HFF-Myc (cell line): ENCODE measurements at regions not wholly inside any gene's neighbourhood (a gene's known extent, or its start where the extent isn't known, plus 50 kb on each side); places are given as distances from the start of the nearest gene placed in this dataset.
A peak's percentile ranks its signal among the peaks of the same experiment; 100 is the strongest.

Experiments used
- DNase-seq: peaks from one replicate; pipeline ENCODE4 v3.0.0-alpha.2; 2011; ENCODE audit warnings: low read depth; ENCODE audit errors: extremely low read depth
- H3K4me3 ChIP-seq: replicated peaks from 2 replicates; pipeline ENCODE4 v1.5.1; 2011; ENCODE audit warnings: low read depth, mild to moderate bottlenecking, control low read depth, low read length
- CTCF ChIP-seq: IDR thresholded peaks from 2 replicates; pipeline ENCODE4 v1.5.1; 2012; ENCODE audit warnings: mild to moderate bottlenecking, low read depth, low read length, control low read depth; ENCODE audit errors: missing control alignments

- DNase-seq, result no peak
- TF ChIP-seq CTCF, result no peak
- H3K4me3 ChIP-seq, result peak overlapping the region; percentile 93
Observed at GRCh38 chr17:77319211-77320043, 178.7 kb downstream of the SEC14L1 start.

GRCh38 chr17:77320044-77320440, 179.3 kb downstream of the SEC14L1 start:
- H3K4me3 ChIP-seq, result peak overlapping the region; percentile 93
- no peak for TF ChIP-seq CTCF
- DNase-seq, result no peak

GRCh38 chr17:77320485-77321256, 179.9 kb downstream of the SEC14L1 start:
- H3K4me3 ChIP-seq, result peak overlapping the region; percentile 93
- no peak for DNase-seq
- no peak for TF ChIP-seq CTCF

- TF ChIP-seq CTCF, result peak; percentile 5
- no peak for DNase-seq
- H3K4me3 ChIP-seq, result peak overlapping the region; percentile 93
Observed at GRCh38 chr17:77321649-77322513, 181.1 kb downstream of the SEC14L1 start.

- H3K4me3 ChIP-seq, result peak overlapping the region; percentile 93
- TF ChIP-seq CTCF, result no peak
- peak; percentile 91 for DNase-seq
Observed at GRCh38 chr17:77322514-77323412, 182.0 kb downstream of the SEC14L1 start.
